ENCODE measurements at regions not wholly inside any gene's neighbourhood (a gene's known extent, or its start where the extent isn't known, plus 50 kb on each side); places are given as distances from the start of the nearest gene placed in this dataset.
"Not testable (repeated sequence)": the region's sequence is repeated elsewhere in the genome, so short reads cannot be mapped to it uniquely, and the experiment has no call there.

GRCh38 chr4:177187371-177187770 is 122.3 kb upstream of the NEIL3 start:
- no peak for ATAC-seq

GRCh38 chr4:177190995-177191580 is 118.6 kb upstream of the NEIL3 start:
- no peak for ATAC-seq

GRCh38 chr4:177191586-177191985 is 118.1 kb upstream of the NEIL3 start:
- ATAC-seq, result no peak

GRCh38 chr4:177191991-177192390 is 117.7 kb upstream of the NEIL3 start:
- ATAC-seq, result no peak

GRCh38 chr4:177193024-177193715 is 116.5 kb upstream of the NEIL3 start:
- ATAC-seq, result not testable (repeated sequence)

GRCh38 chr4:177194906-177195305 is 114.8 kb upstream of the NEIL3 start:
- no peak for ATAC-seq

GRCh38 chr4:177196615-177197014 is 113.1 kb upstream of the NEIL3 start:
- ATAC-seq, result no peak

- no peak for ATAC-seq
These were observed 108.1 kb upstream of the NEIL3 start for GRCh38 chr4:177201614-177202013.

GRCh38 chr4:177204126-177204525 is 105.5 kb upstream of the NEIL3 start:
- ATAC-seq, result no peak

GRCh38 chr4:177214935-177215334 is 94.7 kb upstream of the NEIL3 start:
- ATAC-seq, result no peak

GRCh38 chr4:177220376-177220775 is 89.3 kb upstream of the NEIL3 start:
- no peak for ATAC-seq

- ATAC-seq, result no peak
These were observed 86.9 kb upstream of the NEIL3 start for GRCh38 chr4:177222781-177223180.

GRCh38 chr4:177225605-177226004 is 84.1 kb upstream of the NEIL3 start:
- no peak for ATAC-seq

- no peak for ATAC-seq
These were observed 82.0 kb upstream of the NEIL3 start for GRCh38 chr4:177227636-177228035.

- ATAC-seq, result no peak
These were observed 81.1 kb upstream of the NEIL3 start for GRCh38 chr4:177228599-177228998.

GRCh38 chr4:177229331-177229730 is 80.3 kb upstream of the NEIL3 start:
- no peak for ATAC-seq

GRCh38 chr4:177232473-177232872 is 77.2 kb upstream of the NEIL3 start:
- no peak for ATAC-seq

GRCh38 chr4:177235026-177235425 is 74.6 kb upstream of the NEIL3 start:
- ATAC-seq, result no peak

GRCh38 chr4:177236886-177237285 is 72.8 kb upstream of the NEIL3 start:
- ATAC-seq, result no peak

GRCh38 chr4:177237291-177237690 is 72.4 kb upstream of the NEIL3 start:
- ATAC-seq, result no peak

GRCh38 chr4:177239477-177239876 is 70.2 kb upstream of the NEIL3 start:
- no peak for ATAC-seq

- no peak for ATAC-seq
These were observed 69.8 kb upstream of the NEIL3 start for GRCh38 chr4:177239878-177240277.

- ATAC-seq, result no peak
These were observed 66.9 kb upstream of the NEIL3 start for GRCh38 chr4:177242651-177243286.

All from esophagus mucosa (tissue), 1 donor.